ENCODE measurements at regions not wholly inside any gene's neighbourhood (a gene's known extent, or its start where the extent isn't known, plus 50 kb on each side); places are given as distances from the start of the nearest gene placed in this dataset.

DNA sequence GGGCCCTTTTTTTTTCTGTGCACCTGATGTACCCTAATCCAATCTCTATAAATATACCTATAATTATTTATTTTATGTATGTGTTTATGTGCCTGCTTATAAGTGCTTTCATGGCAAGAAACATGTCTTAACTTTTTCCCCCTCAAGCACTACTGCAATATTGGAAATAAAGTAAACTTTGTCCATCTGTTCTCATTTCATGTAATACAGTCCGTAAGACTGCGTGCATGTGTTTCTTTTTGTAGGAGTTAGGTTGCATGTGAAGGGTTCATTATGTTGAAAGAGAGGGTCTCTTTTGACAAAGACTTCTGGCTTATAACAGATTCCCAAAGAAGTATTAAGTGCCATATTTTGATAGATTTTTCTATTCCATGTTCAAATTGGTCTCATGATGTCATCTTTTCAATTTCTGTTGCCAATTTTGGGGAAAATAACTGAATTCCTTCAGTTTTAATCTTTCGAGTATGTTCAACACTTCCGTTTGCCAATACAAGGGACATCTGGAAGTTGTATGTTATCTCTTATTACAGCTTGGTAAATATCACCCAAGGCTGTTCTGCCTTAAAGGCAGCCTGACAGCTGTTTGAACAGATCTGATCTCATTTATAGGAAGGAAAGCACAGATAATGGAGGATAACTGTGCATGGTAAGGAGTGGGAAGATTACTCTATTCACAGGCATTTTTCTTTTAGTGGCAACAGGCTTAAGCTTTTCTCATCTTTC is 273.1 kb upstream of the SGO1 start:
- TF ChIP-seq CTCF (IDR thresholded peaks at IDR 0.05), result no peak
- TF ChIP-seq POLR2A (IDR thresholded peaks at IDR 0.05), result no peak

Measured in testis (tissue), 2 donors.